WERI-Rb-1 (cell line): ENCODE measurements at regions not wholly inside any gene's neighbourhood (a gene's known extent, or its start where the extent isn't known, plus 50 kb on each side); places are given as distances from the start of the nearest gene placed in this dataset.

ENCODE experiments used
- DNase-seq: peaks from one replicate; pipeline ENCODE4 v3.0.0-alpha.2; 2020
- H3K27ac ChIP-seq: fragments of 250-450 bp; sonication (Bioruptor Pico); 2 replicates; pipeline ENCODE4 v1.5.1; 2020; ENCODE audit warnings: mild to moderate bottlenecking, moderate library complexity
- H3K27me3 ChIP-seq: fragments of 250-450 bp; sonication (Bioruptor Pico); 2 replicates; pipeline ENCODE4 v1.5.1; 2021; ENCODE audit warnings: mild to moderate bottlenecking, low read depth, moderate library complexity; ENCODE audit not compliant: insufficient read depth, severe bottlenecking
- H3K36me3 ChIP-seq: fragments of 250-450 bp; sonication (Bioruptor Pico); 2 replicates; pipeline ENCODE4 v1.5.1; 2020; ENCODE audit warnings: mild to moderate bottlenecking, moderate library complexity
- H3K4me3 ChIP-seq: 2 replicates; pipeline ENCODE4 v1.5.1; 2011; ENCODE audit warnings: low read depth, mild to moderate bottlenecking, control low read depth, low read length
- H3K9me3 ChIP-seq: fragments of 250-450 bp; sonication (Bioruptor Pico); 2 replicates; pipeline ENCODE4 v1.5.1; 2021; ENCODE audit warnings: mild to moderate bottlenecking, moderate library complexity; ENCODE audit not compliant: severe bottlenecking
- CTCF ChIP-seq: IDR thresholded peaks from 2 replicates; pipeline ENCODE4 v1.5.1; 2011; ENCODE audit warnings: low read depth, mild to moderate bottlenecking, control low read depth, inconsistent platforms, low read length

- no peak for TF ChIP-seq CTCF
- Histone ChIP-seq H3K4me3 (no peak overlapping the region), H3K36me3 (no peaks in the 10 kb centered on the region), H3K27ac (no peak overlapping the region), H3K9me3 (no peaks in the 10 kb centered on the region), H3K27me3 (no peaks in the 10 kb centered on the region)
- no peak for DNase-seq
Measured at GRCh38 chr4:3699678-3700077, 66.5 kb upstream of the ADRA2C start.

- H3K27ac ChIP-seq = no peak overlapping the region
- no peak overlapping the region for H3K4me3 ChIP-seq
- no peak for TF ChIP-seq CTCF
- no peaks in the 10 kb centered on the region for H3K27me3 ChIP-seq
- H3K9me3 ChIP-seq = no peaks in the 10 kb centered on the region
- no peak for DNase-seq
- no peaks in the 10 kb centered on the region for H3K36me3 ChIP-seq
Measured at GRCh38 chr4:3699261-3699660, 66.9 kb upstream of the ADRA2C start.

- H3K9me3 ChIP-seq = no peaks in the 10 kb centered on the region
- no peaks in the 10 kb centered on the region for H3K36me3 ChIP-seq
- H3K27me3 ChIP-seq = no peaks in the 10 kb centered on the region
- no peak overlapping the region for H3K27ac ChIP-seq
- DNase-seq = no peak
- H3K4me3 ChIP-seq = no peak overlapping the region
- TF ChIP-seq CTCF = no peak
Measured at GRCh38 chr4:3697033-3697432, 69.2 kb upstream of the ADRA2C start.

- TF ChIP-seq CTCF = no peak
- Histone ChIP-seq H3K36me3 (no peaks in the 10 kb centered on the region), H3K27ac (no peak overlapping the region), H3K27me3 (no peaks in the 10 kb centered on the region), H3K9me3 (no peaks in the 10 kb centered on the region), H3K4me3 (no peak overlapping the region)
- peak; percentile 60 for DNase-seq
Measured at GRCh38 chr4:3690551-3691152, 75.5 kb upstream of the ADRA2C start.

- no peak for DNase-seq
- H3K27ac ChIP-seq = no peak overlapping the region
- no peaks in the 10 kb centered on the region for H3K9me3 ChIP-seq
- no peak for TF ChIP-seq CTCF
- no peaks in the 10 kb centered on the region for H3K36me3 ChIP-seq
- H3K4me3 ChIP-seq = no peak overlapping the region
- H3K27me3 ChIP-seq = no peaks in the 10 kb centered on the region
Measured at GRCh38 chr4:3689576-3690550, 76.3 kb upstream of the ADRA2C start.
